ENCODE measurements at regions not wholly inside any gene's neighbourhood (a gene's known extent, or its start where the extent isn't known, plus 50 kb on each side); places are given as distances from the start of the nearest gene placed in this dataset.

DNA sequence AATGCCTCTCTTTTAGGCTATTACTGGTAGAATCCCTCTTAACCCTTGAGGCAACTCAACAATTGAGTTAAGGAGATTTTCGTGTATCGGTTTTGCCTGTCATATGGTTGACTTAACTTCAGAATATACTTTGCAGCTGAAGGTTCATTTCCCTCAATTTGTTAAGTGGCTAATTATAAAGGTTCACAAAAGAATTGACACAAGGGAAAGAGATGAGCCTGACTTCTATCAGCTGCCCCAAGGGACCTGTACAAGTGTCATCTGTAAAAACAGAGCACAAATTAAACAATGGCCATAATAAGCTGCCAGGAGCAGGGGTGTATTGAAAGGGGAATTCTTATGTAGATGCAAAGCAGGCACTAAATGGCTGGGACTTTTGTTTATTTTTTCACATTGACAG is 334.8 kb upstream of the OBI1 start:
- H3K9me3 ChIP-seq (ENCODE audit: low read depth): no peaks in the 10 kb centered on the region
- DNase-seq: no peak
- H3K4me1 ChIP-seq (ENCODE audit: insufficient read depth): no peaks in the 10 kb centered on the region
- no peaks in the 10 kb centered on the region for H3F3A ChIP-seq (ENCODE audit: insufficient read depth)
- no peak for TF ChIP-seq EZH2 (IDR thresholded peaks at IDR 0.05; ENCODE audit: insufficient read depth, poor library complexity, severe bottlenecking)
- no peak for TF ChIP-seq EZH2phosphoT487 (IDR thresholded peaks at IDR 0.05; ENCODE audit: insufficient read depth, low read depth)
- no peaks in the 10 kb centered on the region for H4K20me1 ChIP-seq (ENCODE audit: insufficient read depth)
- no peak overlapping the region for H3K4me2 ChIP-seq (ENCODE audit: unreplicated experiment)
- 25 to 37% methylated on average over 2 of the region's 2 CpGs for WGBS, 2 experiments (ENCODE audit: low coverage in 1 of 2, low lambda C conversion rate in 2 of 2, missing lambda C conversion rate in 2 of 2)
- H3K27ac ChIP-seq: no peak overlapping the region
- H3K9ac ChIP-seq: no peak overlapping the region
- H3K79me2 ChIP-seq (ENCODE audit: insufficient read depth): no peaks in the 10 kb centered on the region
- no peak overlapping the region for H3K4me3 ChIP-seq
- H2AFZ ChIP-seq: no peak overlapping the region
- H3K36me3 ChIP-seq (ENCODE audit: low read depth): no peaks in the 10 kb centered on the region
- no peaks in the 10 kb centered on the region for H3K9me2 ChIP-seq (ENCODE audit: insufficient read depth)
- in situ Hi-C loops (cut with MboI): loop anchor here (25.0 kb wide), 1 partner anchor 1206 kb away; no protein-coding TSS in a partner anchor
- H3K27me3 ChIP-seq (replicated peaks; ENCODE audit: insufficient read depth): no peaks in the 10 kb centered on the region; the same call in 1 of the 2 replicates

DNA sequence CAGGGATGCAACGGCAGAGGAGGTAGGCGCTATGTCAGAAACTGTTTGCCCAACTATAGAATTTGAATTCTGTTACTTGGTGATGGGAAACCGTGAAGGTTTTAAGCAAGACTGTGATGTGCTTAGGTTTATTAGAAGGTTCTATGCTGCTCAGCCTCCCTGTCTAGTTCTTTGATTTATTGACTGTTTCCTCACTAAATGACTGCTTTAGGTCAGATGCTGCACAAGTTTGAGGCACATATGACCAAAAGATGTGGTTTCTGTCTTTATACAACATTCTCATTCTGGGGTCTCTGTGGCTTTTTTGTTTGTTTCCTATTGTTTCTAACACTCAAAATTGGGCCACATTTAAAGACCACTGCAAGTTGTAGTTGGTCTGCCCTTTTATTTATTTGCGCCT is 323.0 kb upstream of the OBI1 start:
- no peaks in the 10 kb centered on the region for H3K4me1 ChIP-seq (ENCODE audit: insufficient read depth)
- no peak overlapping the region for H3K9ac ChIP-seq
- WGBS, 2 experiments (ENCODE audit: low coverage in 1 of 2, low lambda C conversion rate in 2 of 2, missing lambda C conversion rate in 2 of 2): 40 to 49% methylated on average over 4 of the region's 4 CpGs
- no peak overlapping the region for H3K27ac ChIP-seq
- no peak for TF ChIP-seq EZH2 (IDR thresholded peaks at IDR 0.05; ENCODE audit: insufficient read depth, poor library complexity, severe bottlenecking)
- in situ Hi-C loops (cut with MboI): loop anchor here (25.0 kb wide), 1 partner anchor 1195 kb away; no protein-coding TSS in a partner anchor
- no peaks in the 10 kb centered on the region for H3F3A ChIP-seq (ENCODE audit: insufficient read depth)
- no peak overlapping the region for H3K4me2 ChIP-seq (ENCODE audit: unreplicated experiment)
- peaks cover 5% of the 10 kb centered on the region for H3K27me3 ChIP-seq (replicated peaks; ENCODE audit: insufficient read depth)
- H3K4me3 ChIP-seq: no peak overlapping the region
- no peaks in the 10 kb centered on the region for H3K9me2 ChIP-seq (ENCODE audit: insufficient read depth)
- no peaks in the 10 kb centered on the region for H3K36me3 ChIP-seq (ENCODE audit: low read depth)
- H3K79me2 ChIP-seq (ENCODE audit: insufficient read depth): no peaks in the 10 kb centered on the region
- no peak for DNase-seq
- no peak overlapping the region for H2AFZ ChIP-seq
- no peaks in the 10 kb centered on the region for H4K20me1 ChIP-seq (ENCODE audit: insufficient read depth)
- no peaks in the 10 kb centered on the region for H3K9me3 ChIP-seq (ENCODE audit: low read depth)

DNA sequence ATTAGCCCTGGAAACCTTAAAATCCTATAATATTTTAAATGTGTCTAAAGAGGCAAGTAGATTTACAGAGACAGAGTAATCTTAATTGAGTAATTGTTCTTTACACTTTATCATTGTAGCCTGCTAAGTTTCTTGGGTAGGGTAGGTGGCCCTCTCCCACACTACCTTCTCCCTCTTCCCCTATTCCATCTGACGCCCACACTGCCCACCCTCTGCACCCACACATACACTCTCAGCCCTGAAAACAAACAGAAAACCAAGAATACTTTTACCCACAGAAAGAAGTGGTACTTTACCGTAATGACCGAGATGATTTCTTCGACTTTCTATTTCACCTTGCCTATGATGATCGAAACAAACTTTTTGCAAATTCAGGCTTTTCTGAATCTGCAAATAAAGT is 320.4 kb upstream of the OBI1 start:
- in situ Hi-C loops (cut with MboI): loop anchor here (10.0 to 25.0 kb wide), 2 partner anchors 835 to 1192 kb away; no protein-coding TSS in a partner anchor
- whole genome bisulfite sequencing, 2 experiments (ENCODE audit: low coverage in 1 of 2, low lambda C conversion rate in 2 of 2, missing lambda C conversion rate in 2 of 2): 56 to 61% methylated on average over 5 of the region's 5 CpGs

DNA sequence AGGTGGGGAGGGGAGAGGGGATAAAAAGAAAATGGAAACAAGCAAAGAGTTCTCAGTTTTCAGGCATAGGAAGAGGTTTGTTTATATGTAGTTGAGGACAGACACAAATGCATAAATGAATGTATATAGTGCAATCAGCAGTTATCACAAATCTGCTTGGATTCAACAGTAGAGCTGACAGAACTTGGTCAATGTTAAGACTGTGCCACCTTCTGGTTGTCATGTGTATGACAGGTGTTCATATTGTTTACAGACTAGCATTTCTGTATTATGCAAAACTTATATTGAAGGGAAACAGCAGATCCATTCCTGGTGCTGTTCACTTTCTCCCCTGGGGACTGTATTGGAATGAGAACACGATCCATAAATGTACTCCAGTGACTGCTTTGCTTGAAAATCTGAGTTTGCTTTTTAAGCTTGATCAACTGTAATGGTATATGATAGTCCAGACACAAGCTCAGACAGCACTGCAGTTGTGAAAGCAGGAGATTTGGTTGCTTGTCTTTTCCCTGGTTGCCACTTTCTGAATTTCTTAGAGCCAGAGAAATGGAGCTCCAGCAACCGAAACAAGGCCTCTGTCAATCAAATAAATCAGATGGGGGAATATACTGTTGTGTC is 319.5 kb upstream of the OBI1 start:
- H3K9me3 ChIP-seq (ENCODE audit: low read depth): no peaks in the 10 kb centered on the region
- DNase-seq: peak; percentile 70
- no peak for TF ChIP-seq EZH2 (IDR thresholded peaks at IDR 0.05; ENCODE audit: insufficient read depth, poor library complexity, severe bottlenecking)
- TF ChIP-seq EZH2phosphoT487 (IDR thresholded peaks at IDR 0.05; ENCODE audit: insufficient read depth, low read depth): no peak
- no peak overlapping the region for H3K4me3 ChIP-seq
- H3F3A ChIP-seq (ENCODE audit: insufficient read depth): no peaks in the 10 kb centered on the region
- H3K36me3 ChIP-seq (ENCODE audit: low read depth): no peaks in the 10 kb centered on the region
- 2 to 6% methylated on average over 2 of the region's 2 CpGs for WGBS, 2 experiments (ENCODE audit: low coverage in 1 of 2, low lambda C conversion rate in 2 of 2, missing lambda C conversion rate in 2 of 2)
- peaks cover 5% of the 10 kb centered on the region for H3K27me3 ChIP-seq (replicated peaks; ENCODE audit: insufficient read depth)
- in situ Hi-C loops (cut with MboI): loop anchor here (10.0 to 25.0 kb wide), 2 partner anchors 834 to 1191 kb away; no protein-coding TSS in a partner anchor
- no peak overlapping the region for H2AFZ ChIP-seq
- H3K4me1 ChIP-seq (ENCODE audit: insufficient read depth): no peaks in the 10 kb centered on the region
- H3K4me2 ChIP-seq (ENCODE audit: unreplicated experiment): no peak overlapping the region
- no peak overlapping the region for H3K27ac ChIP-seq
- H3K9me2 ChIP-seq (ENCODE audit: insufficient read depth): no peaks in the 10 kb centered on the region
- no peak overlapping the region for H3K9ac ChIP-seq
- H4K20me1 ChIP-seq (ENCODE audit: insufficient read depth): no peaks in the 10 kb centered on the region
- no peaks in the 10 kb centered on the region for H3K79me2 ChIP-seq (ENCODE audit: insufficient read depth)

More for the DNA sequence above, 320.4 kb upstream of the OBI1 start:
- no peak overlapping the region for H3K4me2 ChIP-seq (ENCODE audit: unreplicated experiment)
- H3K27me3 ChIP-seq (replicated peaks; ENCODE audit: insufficient read depth): peaks cover 5% of the 10 kb centered on the region
- no peak overlapping the region for H3K4me3 ChIP-seq
- no peak overlapping the region for H3K27ac ChIP-seq
- DNase-seq: no peak
- H3K9me2 ChIP-seq (ENCODE audit: insufficient read depth): no peaks in the 10 kb centered on the region
- no peaks in the 10 kb centered on the region for H3F3A ChIP-seq (ENCODE audit: insufficient read depth)
- H3K9me3 ChIP-seq (ENCODE audit: low read depth): no peaks in the 10 kb centered on the region
- no peak overlapping the region for H3K9ac ChIP-seq
- no peak for TF ChIP-seq EZH2 (IDR thresholded peaks at IDR 0.05; ENCODE audit: insufficient read depth, poor library complexity, severe bottlenecking)
- no peak for TF ChIP-seq EZH2phosphoT487 (IDR thresholded peaks at IDR 0.05; ENCODE audit: insufficient read depth, low read depth)
- no peak overlapping the region for H2AFZ ChIP-seq
- H3K36me3 ChIP-seq (ENCODE audit: low read depth): no peaks in the 10 kb centered on the region
- no peaks in the 10 kb centered on the region for H3K4me1 ChIP-seq (ENCODE audit: insufficient read depth)
- H4K20me1 ChIP-seq (ENCODE audit: insufficient read depth): no peaks in the 10 kb centered on the region
- no peaks in the 10 kb centered on the region for H3K79me2 ChIP-seq (ENCODE audit: insufficient read depth)
